AG04450 (cell line): ENCODE measurements at regions not wholly inside any gene's neighbourhood (a gene's known extent, or its start where the extent isn't known, plus 50 kb on each side); places are given as distances from the start of the nearest gene placed in this dataset.

Experiments
- CTCF ChIA-PET: fragments of 300-600, 350-600 bp; formaldehyde crosslinking; extraction: SDS; loops from one replicate; lab custom pipeline; 2022; ENCODE audit warnings: antibody characterized with exemption, inconsistent platforms; lab: Charles Lee
- POLR2A ChIA-PET: fragments of 350-600 bp; formaldehyde crosslinking; extraction: SDS; loops from one replicate; lab custom pipeline; 2021; ENCODE audit warnings: antibody characterized with exemption, inconsistent platforms; lab: Yijun Ruan, JAX
- DNase-seq: peaks from one replicate; pipeline ENCODE4 v3.0.0-alpha.2; 2011; ENCODE audit warnings: low read depth, low spot score
- H3K27ac ChIP-seq: one replicate; pipeline ENCODE4 v1.5.1; 2012; ENCODE audit warnings: low read depth, low read length, control low read depth
- H3K27me3 ChIP-seq: one replicate; pipeline ENCODE4 v1.6.0; 2012; ENCODE audit warnings: low read length; ENCODE audit not compliant: control insufficient read depth, insufficient read depth
- H3K4me3 ChIP-seq: 2 replicates; pipeline ENCODE4 v1.5.1; 2011; ENCODE audit warnings: mild to moderate bottlenecking, low read depth, low read length, control low read depth
- H3K9me3 ChIP-seq: 2 replicates; pipeline ENCODE4 v1.5.1; 2012; ENCODE audit warnings: low read length; ENCODE audit not compliant: control insufficient read depth, insufficient read depth
- TF ChIP-seq, protein P1 (sequence below): IDR thresholded peaks from 2 replicates; pipeline ENCODE4 v1.5.1; 2011; ENCODE audit warnings: low read depth, low read length, control low read depth, inconsistent platforms

DNA sequence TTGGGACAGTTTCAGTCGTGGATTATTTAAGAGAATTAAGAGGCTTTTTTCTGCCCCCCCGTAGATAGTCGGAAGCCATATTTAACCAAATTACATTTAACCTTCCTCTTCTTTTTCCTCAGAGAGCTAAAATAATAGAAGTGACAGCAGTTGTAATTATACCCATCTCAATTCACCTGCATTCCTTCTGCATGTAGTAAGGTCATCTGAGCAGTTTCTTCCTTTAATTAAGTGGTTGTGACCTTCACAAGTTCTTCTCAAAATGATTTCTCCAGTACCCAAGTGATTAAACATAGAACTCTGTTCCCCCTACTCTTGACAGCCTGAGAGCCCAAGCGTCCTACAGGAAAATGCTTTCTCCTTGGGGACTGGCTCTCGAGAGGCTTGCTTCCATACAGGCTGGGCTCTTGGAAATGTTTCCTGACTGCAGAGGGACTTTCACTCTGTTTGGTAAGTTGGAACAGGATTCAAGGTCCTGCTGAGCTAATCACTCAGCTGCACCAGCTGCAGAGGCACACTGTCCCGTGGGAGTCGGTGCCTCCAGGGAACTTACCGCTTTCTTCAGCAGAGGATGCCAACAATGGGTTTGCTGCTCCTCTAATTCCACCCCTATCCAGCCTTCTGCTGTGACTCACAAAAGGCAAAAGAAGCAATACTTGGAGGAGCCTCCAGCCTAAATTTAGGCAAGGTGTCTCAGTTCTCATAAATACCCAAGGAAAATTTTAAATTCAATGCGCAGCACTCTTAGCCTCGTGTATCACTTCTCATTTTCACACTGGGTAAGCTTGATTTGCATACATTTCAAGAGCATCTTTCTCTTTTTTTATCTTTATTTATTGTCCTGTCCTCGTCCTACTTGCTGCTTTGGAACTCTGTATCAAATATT is 414.9 kb downstream of the KIF16B start:
- CTCF ChIA-PET = no interaction called here

GRCh38 chr20:16147916-16148315 is 425.3 kb downstream of the KIF16B start:
- Histone ChIP-seq H3K9me3 (no peaks in the 10 kb centered on the region), H3K27me3 (no peaks in the 10 kb centered on the region), H3K27ac (no peak overlapping the region), H3K4me3 (no peak overlapping the region)
- TF ChIP-seq, protein P1, sequence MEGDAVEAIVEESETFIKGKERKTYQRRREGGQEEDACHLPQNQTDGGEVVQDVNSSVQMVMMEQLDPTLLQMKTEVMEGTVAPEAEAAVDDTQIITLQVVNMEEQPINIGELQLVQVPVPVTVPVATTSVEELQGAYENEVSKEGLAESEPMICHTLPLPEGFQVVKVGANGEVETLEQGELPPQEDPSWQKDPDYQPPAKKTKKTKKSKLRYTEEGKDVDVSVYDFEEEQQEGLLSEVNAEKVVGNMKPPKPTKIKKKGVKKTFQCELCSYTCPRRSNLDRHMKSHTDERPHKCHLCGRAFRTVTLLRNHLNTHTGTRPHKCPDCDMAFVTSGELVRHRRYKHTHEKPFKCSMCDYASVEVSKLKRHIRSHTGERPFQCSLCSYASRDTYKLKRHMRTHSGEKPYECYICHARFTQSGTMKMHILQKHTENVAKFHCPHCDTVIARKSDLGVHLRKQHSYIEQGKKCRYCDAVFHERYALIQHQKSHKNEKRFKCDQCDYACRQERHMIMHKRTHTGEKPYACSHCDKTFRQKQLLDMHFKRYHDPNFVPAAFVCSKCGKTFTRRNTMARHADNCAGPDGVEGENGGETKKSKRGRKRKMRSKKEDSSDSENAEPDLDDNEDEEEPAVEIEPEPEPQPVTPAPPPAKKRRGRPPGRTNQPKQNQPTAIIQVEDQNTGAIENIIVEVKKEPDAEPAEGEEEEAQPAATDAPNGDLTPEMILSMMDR = no peak
- CTCF ChIA-PET = no interaction called here
- POLR2A ChIA-PET = no interaction called here
- DNase-seq = no peak

More for the DNA sequence above, 414.9 kb downstream of the KIF16B start:
- POLR2A ChIA-PET = no interaction called here
- no peak overlapping the region for H3K4me3 ChIP-seq
- H3K9me3 ChIP-seq = no peaks in the 10 kb centered on the region
- H3K27ac ChIP-seq = no peak overlapping the region
- H3K27me3 ChIP-seq = no peaks in the 10 kb centered on the region
- TF ChIP-seq, protein P1 = no peak
- DNase-seq = no peak

- POLR2A ChIA-PET = no interaction called here
- TF ChIP-seq, protein P1 = no peak
- Histone ChIP-seq H3K27ac (no peak overlapping the region), H3K4me3 (no peak overlapping the region), H3K9me3 (no peaks in the 10 kb centered on the region), H3K27me3 (no peaks in the 10 kb centered on the region)
- DNase-seq = no peak
- CTCF ChIA-PET = no interaction called here
Observed at GRCh38 chr20:16147216-16147615, 426.0 kb downstream of the KIF16B start.

DNA sequence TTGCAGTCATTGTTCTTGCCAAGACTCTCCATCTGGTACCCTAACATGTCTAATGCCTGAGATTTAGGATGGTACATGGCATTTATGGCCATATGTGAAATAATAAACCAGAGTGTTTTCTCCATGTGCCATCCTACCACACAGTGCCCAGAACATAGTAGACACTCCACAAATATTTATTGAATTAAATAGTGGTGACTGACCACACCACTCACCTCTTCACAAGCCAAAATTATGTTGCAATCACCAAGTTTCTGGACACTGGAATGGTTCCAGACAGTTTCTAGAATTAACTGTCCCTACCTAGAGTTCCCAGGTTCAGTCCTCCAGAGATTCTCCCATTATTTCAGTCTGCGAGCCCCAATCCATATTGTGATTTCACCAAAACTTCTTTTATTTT is 427.3 kb downstream of the KIF16B start:
- CTCF ChIA-PET = no interaction called here
- H3K4me3 ChIP-seq = no peak overlapping the region
- H3K27me3 ChIP-seq = no peaks in the 10 kb centered on the region
- DNase-seq = no peak
- no peaks in the 10 kb centered on the region for H3K9me3 ChIP-seq
- TF ChIP-seq, protein P1 = no peak
- POLR2A ChIA-PET = no interaction called here
- H3K27ac ChIP-seq = no peak overlapping the region

DNA sequence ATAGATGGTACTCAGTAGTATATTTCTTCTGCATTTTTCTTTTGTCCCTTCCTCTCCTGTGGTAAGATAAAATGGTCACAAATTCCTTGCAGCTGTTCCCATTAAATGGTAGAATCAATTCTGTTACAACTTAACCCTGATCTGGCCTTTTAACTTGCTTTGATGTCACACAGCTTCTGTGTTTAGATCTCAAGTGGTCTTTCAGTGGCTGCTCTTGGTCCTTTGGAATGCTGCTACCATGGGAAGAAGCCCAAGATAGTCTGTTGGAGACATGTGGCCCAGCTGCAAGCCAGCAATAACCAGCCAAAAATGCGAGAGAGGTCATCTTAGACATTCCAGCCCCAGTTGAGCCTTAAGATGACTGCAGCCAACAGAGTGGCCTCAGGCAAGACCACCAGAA is 429.7 kb downstream of the KIF16B start:
- DNase-seq = no peak
- ChIA-PET CTCF (no interaction called here), POLR2A (no interaction called here)
- no peak overlapping the region for H3K4me3 ChIP-seq
- H3K27me3 ChIP-seq = no peaks in the 10 kb centered on the region
- H3K9me3 ChIP-seq = no peaks in the 10 kb centered on the region
- H3K27ac ChIP-seq = no peak overlapping the region
- TF ChIP-seq, protein P1 = no peak
